Prostate gland (tissue), 2 donors: ENCODE measurements at regions not wholly inside any gene's neighbourhood (a gene's known extent, or its start where the extent isn't known, plus 50 kb on each side); places are given as distances from the start of the nearest gene placed in this dataset.

Experiments
- DNase-seq: peaks from one replicate; pipeline ENCODE4 v3.0.0-alpha.2; 2019; ENCODE audit warnings: low spot score
- H3K27ac ChIP-seq, 2 donors: fragments of 200-600 bp; sonication (generic); 2 replicates each; pipeline ENCODE4 v1.5.1; 2017 to 2019
- H3K27me3 ChIP-seq: fragments of 200-600 bp; sonication (generic); replicated peaks from 2 replicates; pipeline ENCODE4 v1.5.1; 2019; ENCODE audit not compliant: insufficient read depth
- H3K36me3 ChIP-seq, 2 donors: fragments of 200-600 bp; sonication (generic); 1 replicate in 1 of 2; 2 replicates in 1 of 2; pipeline versions ENCODE4 v1.5.1 to v1.8.1; 2017 to 2019
- H3K4me1 ChIP-seq: fragments of 200-600 bp; sonication (generic); replicated peaks from 2 replicates; pipeline ENCODE4 v1.5.1; 2019
- H3K4me3 ChIP-seq, 2 donors: fragments of 200-600 bp; sonication (generic); 2 replicates each; pipeline ENCODE4 v1.5.1; 2017 to 2019
- H3K9me3 ChIP-seq: fragments of 200-600 bp; sonication (generic); 2 replicates; pipeline ENCODE4 v1.5.1; 2017
- POLR2A ChIP-seq: fragments of 450-650 bp; IDR thresholded peaks from one replicate; pipeline ENCODE4 v1.6.1; 2016; ENCODE audit warnings: antibody characterized with exemption, mild to moderate bottlenecking
- POLR2AphosphoS5 ChIP-seq: sonication (generic); formaldehyde crosslinking; IDR thresholded peaks from one replicate; pipeline ENCODE4 v1.6.1; 2017; ENCODE audit warnings: antibody characterized with exemption
- WGBS: methylation state at CpG from one replicate; pipeline ENCODE4 v1.1.5; 2018; 5-methylcytosine and 5-hydroxymethylcytosine counted together
- intact Hi-C: fragments of 100-400 bp; cut with DNase I; formaldehyde crosslinking; loops from one replicate; pipeline ENCODE4 v1.14.2; 2022
- TF ChIP-seq, protein P1 (sequence below), 4 experiments: fragments of 200-600 bp in 2 of 4; fragments of 450-650 bp in 2 of 4; sonication (generic) in 2 of 4; IDR thresholded peaks; 1 replicate in 3 of 4; 2 replicates in 1 of 4; pipeline ENCODE4 v1.5.1; 2016 to 2019; ENCODE audit warnings: antibody characterized with exemption in 4 of 4, mild to moderate bottlenecking in 2 of 4, moderate library complexity in 2 of 4

GRCh38 chr4:127124919-127125318 is 507.8 kb upstream of the INTU start:
- H3K36me3 ChIP-seq = no peaks in the 10 kb centered on the region
- H3K4me3 ChIP-seq = no peak overlapping the region
- WGBS = 40% methylated on average over 2 of the region's 2 CpGs

GRCh38 chr4:127126718-127127117 is 506.0 kb upstream of the INTU start:
- Histone ChIP-seq H3K4me3 (no peak overlapping the region), H3K36me3 (no peaks in the 10 kb centered on the region), H3K4me1 (no peaks in the 10 kb centered on the region), H3K27ac (no peak overlapping the region), H3K9me3 (no peaks in the 10 kb centered on the region), H3K27me3 (no peaks in the 10 kb centered on the region)
- TF ChIP-seq POLR2A = no peak
- no peak for TF ChIP-seq POLR2AphosphoS5
- TF ChIP-seq, protein P1, sequence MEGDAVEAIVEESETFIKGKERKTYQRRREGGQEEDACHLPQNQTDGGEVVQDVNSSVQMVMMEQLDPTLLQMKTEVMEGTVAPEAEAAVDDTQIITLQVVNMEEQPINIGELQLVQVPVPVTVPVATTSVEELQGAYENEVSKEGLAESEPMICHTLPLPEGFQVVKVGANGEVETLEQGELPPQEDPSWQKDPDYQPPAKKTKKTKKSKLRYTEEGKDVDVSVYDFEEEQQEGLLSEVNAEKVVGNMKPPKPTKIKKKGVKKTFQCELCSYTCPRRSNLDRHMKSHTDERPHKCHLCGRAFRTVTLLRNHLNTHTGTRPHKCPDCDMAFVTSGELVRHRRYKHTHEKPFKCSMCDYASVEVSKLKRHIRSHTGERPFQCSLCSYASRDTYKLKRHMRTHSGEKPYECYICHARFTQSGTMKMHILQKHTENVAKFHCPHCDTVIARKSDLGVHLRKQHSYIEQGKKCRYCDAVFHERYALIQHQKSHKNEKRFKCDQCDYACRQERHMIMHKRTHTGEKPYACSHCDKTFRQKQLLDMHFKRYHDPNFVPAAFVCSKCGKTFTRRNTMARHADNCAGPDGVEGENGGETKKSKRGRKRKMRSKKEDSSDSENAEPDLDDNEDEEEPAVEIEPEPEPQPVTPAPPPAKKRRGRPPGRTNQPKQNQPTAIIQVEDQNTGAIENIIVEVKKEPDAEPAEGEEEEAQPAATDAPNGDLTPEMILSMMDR (IDR thresholded peaks at IDR 0.05) = no peak
- intact Hi-C loops = no loop called here
- DNase-seq = no peak
- WGBS = 54% methylated on average over 1 of the region's 1 CpG

More at GRCh38 chr4:127124919-127125318, 507.8 kb upstream of the INTU start:
- Histone ChIP-seq H3K9me3 (no peaks in the 10 kb centered on the region), H3K4me1 (no peaks in the 10 kb centered on the region), H3K27me3 (no peaks in the 10 kb centered on the region), H3K27ac (no peak overlapping the region)
- no peak for DNase-seq
- TF ChIP-seq POLR2A (no peak), POLR2AphosphoS5 (no peak)
- TF ChIP-seq, protein P1 (IDR thresholded peaks at IDR 0.05) = no peak
- intact Hi-C loops = no loop called here

GRCh38 chr4:127131527-127131926 is 501.2 kb upstream of the INTU start:
- no peak overlapping the region for H3K4me3 ChIP-seq
- WGBS = 78% methylated on average over 2 of the region's 2 CpGs
- no peaks in the 10 kb centered on the region for H3K9me3 ChIP-seq
- DNase-seq = no peak
- H3K27ac ChIP-seq = no peak overlapping the region
- H3K27me3 ChIP-seq = no peaks in the 10 kb centered on the region
- no peak for TF ChIP-seq POLR2A
- TF ChIP-seq POLR2AphosphoS5 = no peak
- TF ChIP-seq, protein P1 (IDR thresholded peaks at IDR 0.05) = no peak
- H3K4me1 ChIP-seq = no peaks in the 10 kb centered on the region
- intact Hi-C loops = no loop called here
- H3K36me3 ChIP-seq = no peaks in the 10 kb centered on the region

DNA sequence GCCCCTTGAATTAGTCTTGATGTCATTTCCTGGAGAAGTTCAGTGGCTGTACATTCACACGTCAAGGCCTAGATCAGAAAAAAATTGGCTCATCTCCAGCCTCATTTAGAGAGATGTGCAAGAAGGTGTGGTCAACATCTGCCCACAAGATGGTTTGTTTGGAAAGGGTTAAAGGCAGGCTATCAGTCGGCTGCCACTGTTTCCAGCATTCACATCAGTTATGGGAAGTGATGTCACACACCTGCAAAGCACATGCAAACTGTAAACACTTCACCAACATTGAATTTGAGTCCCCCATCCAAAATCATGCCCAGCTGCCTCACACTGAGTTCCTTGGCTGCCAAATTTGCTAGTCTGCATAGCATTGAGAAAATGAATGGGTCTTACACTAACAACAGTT is 498.3 kb upstream of the INTU start:
- Histone ChIP-seq H3K4me3 (no peak overlapping the region), H3K9me3 (no peaks in the 10 kb centered on the region), H3K4me1 (no peaks in the 10 kb centered on the region), H3K36me3 (no peaks in the 10 kb centered on the region), H3K27me3 (no peaks in the 10 kb centered on the region), H3K27ac (no peak overlapping the region)
- intact Hi-C loops = no loop called here
- 51% methylated on average over 2 of the region's 2 CpGs for WGBS
- TF ChIP-seq POLR2A (no peak), POLR2AphosphoS5 (no peak)
- TF ChIP-seq, protein P1 (IDR thresholded peaks at IDR 0.05) = no peak
- no peak for DNase-seq

- no peak for TF ChIP-seq POLR2A
- 84% methylated on average over 4 of the region's 4 CpGs for WGBS
- H3K27me3 ChIP-seq = no peaks in the 10 kb centered on the region
- H3K4me3 ChIP-seq = no peak overlapping the region
- intact Hi-C loops = no loop called here
- DNase-seq = no peak
- H3K9me3 ChIP-seq = no peaks in the 10 kb centered on the region
- no peaks in the 10 kb centered on the region for H3K36me3 ChIP-seq
- H3K27ac ChIP-seq = no peak overlapping the region
- H3K4me1 ChIP-seq = no peaks in the 10 kb centered on the region
Observed at GRCh38 chr4:127138586-127138985, 494.2 kb upstream of the INTU start.
